NT2/D1 (cell line): ENCODE measurements at regions not wholly inside any gene's neighbourhood (a gene's known extent, or its start where the extent isn't known, plus 50 kb on each side); places are given as distances from the start of the nearest gene placed in this dataset.

Source experiments
- SUZ12 ChIP-seq: IDR thresholded peaks from 2 replicates; pipeline ENCODE4 v1.6.1; 2011; ENCODE audit not compliant: insufficient read length, insufficient read depth; ENCODE audit errors: extremely low read depth
- YY1 ChIP-seq: IDR thresholded peaks from 2 replicates; pipeline ENCODE4 v1.6.1; 2011; ENCODE audit not compliant: insufficient read length, insufficient read depth
- ZNF274 ChIP-seq: IDR thresholded peaks from 2 replicates; pipeline ENCODE4 v1.6.1; 2011; ENCODE audit warnings: mild to moderate bottlenecking, low read depth, low read length

- TF ChIP-seq YY1 (no peak), ZNF274 (no peak), SUZ12 (no peak)
Observed at GRCh38 chr20:11296221-11296620, 621.5 kb upstream of the BTBD3 start.
